K562 (cell line): ENCODE measurements at regions not wholly inside any gene's neighbourhood (a gene's known extent, or its start where the extent isn't known, plus 50 kb on each side); places are given as distances from the start of the nearest gene placed in this dataset.

ENCODE experiments used
- ATAC-seq: fragments of 200-7000 bp; cut with Tn5 transposase; 3 replicates; pipeline ENCODE4 v1.9.1; 2020; ENCODE audit warnings: moderate library complexity
- BruUV-seq: library from RNA; stranded (reverse); fragments of 400-500 nt; replicated peaks from 2 replicates; lab custom pipeline; 2021; lab: Mats Ljungman, UMichigan
- CTCF ChIA-PET: fragments of 300-600 bp; formaldehyde crosslinking; extraction: SDS; loops from one replicate; lab custom pipeline; 2021; ENCODE audit warnings: low intra/inter-chr PET ratio; lab: Yijun Ruan, JAX
- POLR2A ChIA-PET: fragments of 300-600, 350-650 bp; sonication (Branson Sonifier 250); formaldehyde crosslinking; extraction: SDS; loops from one replicate; lab custom pipeline; 2021; ENCODE audit warnings: antibody characterized with exemption, inconsistent platforms; lab: Yijun Ruan, JAX
- DNase-seq, 4 experiments: peaks; one replicate each; pipeline versions ENCODE4 v3.0.0 to v3.0.0-alpha.2; 2011 to 2018; ENCODE audit warnings: low spot score in 3 of 4, mixed read lengths in 3 of 4; ENCODE audit errors: extremely low read depth in 1 of 4
- FAIRE-seq: peaks from 2 replicates; lab custom pipeline; 2011; peaks lifted over from hg19 to GRCh38; lab: Jason Lieb, UNC
- H2AFZ ChIP-seq: 2 replicates; pipeline ENCODE4 v1.6.0; 2011; ENCODE audit warnings: low read depth, low read length, control low read depth, inconsistent platforms
- H3K27ac ChIP-seq: fragments of 200-600 bp; 3 replicates; pipeline ENCODE4 v1.8.0; 2011; ENCODE audit warnings: low read depth, mild to moderate bottlenecking, control low read depth, inconsistent platforms, low read length, moderate library complexity, mixed read lengths; ENCODE audit errors: extremely low read depth
- H3K27me3 ChIP-seq, 2 experiments: fragments of 300-600 bp in 1 of 2; 2 replicates in 1 of 2; 3 replicates in 1 of 2; pipeline versions ENCODE4 v1.6.0 to v1.8.0; 2011; ENCODE audit warnings: inconsistent platforms in 2 of 2, low read length in 2 of 2, mild to moderate bottlenecking in 1 of 2, mixed read lengths in 1 of 2, moderate library complexity in 1 of 2; ENCODE audit not compliant: control insufficient read depth in 2 of 2, insufficient read depth in 2 of 2
- H3K36me3 ChIP-seq: fragments of 300-600 bp; 3 replicates; pipeline ENCODE4 v1.8.0; 2011; ENCODE audit warnings: mild to moderate bottlenecking, low read length, inconsistent platforms; ENCODE audit not compliant: control insufficient read depth, insufficient read depth
- H3K4me1 ChIP-seq, 2 experiments: fragments of 200-600 bp in 1 of 2; replicated peaks in 1 of 2; 2 replicates in 1 of 2; 3 replicates in 1 of 2; pipeline versions ENCODE4 v1.5.1 to v1.8.0; 2011; ENCODE audit warnings: inconsistent platforms in 2 of 2, low read length in 2 of 2, mild to moderate bottlenecking in 1 of 2, mixed read lengths in 1 of 2, moderate library complexity in 1 of 2; ENCODE audit not compliant: control insufficient read depth in 2 of 2, insufficient read depth in 2 of 2
- H3K4me2 ChIP-seq: 2 replicates; pipeline ENCODE4 v1.6.1; 2011; ENCODE audit warnings: low read length, control low read depth, inconsistent platforms, mixed read lengths; ENCODE audit not compliant: insufficient read depth
- H3K4me3 ChIP-seq: fragments of 200-600 bp; sonication (generic), shearing (Covaris generic); 2 replicates; pipeline ENCODE4 v1.5.1; 2016; ENCODE audit warnings: control low read depth, inconsistent platforms
- H3K79me2 ChIP-seq: fragments of 200-600 bp; 3 replicates; pipeline ENCODE4 v1.8.0; 2011; ENCODE audit warnings: low read length, inconsistent platforms; ENCODE audit not compliant: control insufficient read depth, insufficient read depth
- H3K9ac ChIP-seq, 2 experiments: 2 replicates each; pipeline versions ENCODE4 v1.6.0 to v1.6.1; 2011; ENCODE audit warnings: low read depth in 2 of 2, low read length in 2 of 2, control low read depth in 1 of 2, inconsistent platforms in 1 of 2, mild to moderate bottlenecking in 1 of 2, mixed read lengths in 1 of 2; ENCODE audit not compliant: insufficient read depth in 1 of 2
- H3K9me1 ChIP-seq: one replicate; pipeline ENCODE4 v1.6.0; 2011; ENCODE audit warnings: inconsistent platforms, mild to moderate bottlenecking, low read length, moderate library complexity; ENCODE audit not compliant: control insufficient read depth, insufficient read depth
- H3K9me3 ChIP-seq: replicated peaks from 2 replicates; pipeline ENCODE4 v1.5.1; 2011; ENCODE audit warnings: low read depth, low read length, inconsistent platforms; ENCODE audit not compliant: control insufficient read depth, insufficient read depth
- H4K20me1 ChIP-seq: replicated peaks from 2 replicates; pipeline ENCODE4 v1.6.1; 2011; ENCODE audit warnings: low read length, inconsistent platforms, mixed read lengths; ENCODE audit not compliant: control insufficient read depth, insufficient read depth
- CTCFL ChIP-seq: IDR thresholded peaks from 2 replicates; pipeline ENCODE4 v1.6.1; 2011; ENCODE audit warnings: borderline replicate concordance, low read depth, mild to moderate bottlenecking, moderate library complexity, low read length; ENCODE audit not compliant: insufficient read depth, poor library complexity, severe bottlenecking
- HNRNPH1 ChIP-seq: fragments of 200-400 bp; formaldehyde crosslinking; optimal IDR thresholded peaks from 2 replicates; pipeline ENCODE3; 2017; ENCODE audit warnings: low read depth, mild to moderate bottlenecking, low read length, moderate library complexity
- PRMT5 ChIP-seq: sonication (generic); formaldehyde crosslinking; IDR thresholded peaks from 2 replicates; pipeline ENCODE4 v1.5.0; 2020; ENCODE audit warnings: missing genetic modification reagents
- RERE ChIP-seq: sonication (generic); formaldehyde crosslinking; IDR thresholded peaks from 2 replicates; pipeline ENCODE4 v1.8.0; 2023; ENCODE audit warnings: missing genetic modification reagents, mild to moderate bottlenecking, borderline replicate concordance
- ZFP30 ChIP-seq: fragments of 250-450 bp; sonication (Bioruptor Pico); IDR thresholded peaks from 2 replicates; pipeline ENCODE4 v1.8.0; 2022; ENCODE audit warnings: moderate library complexity, mild to moderate bottlenecking, inconsistent platforms, borderline replicate concordance
- WGBS: fragments of 100-300 bp; shearing (Covaris generic); methylation state at CpG from one replicate; pipeline ENCODE4 v1.1.6; 2016; ENCODE audit warnings: low coverage, mixed read lengths; ENCODE audit not compliant: insufficient coverage; ENCODE audit errors: missing lambda C conversion rate; 5-methylcytosine and 5-hydroxymethylcytosine counted together
- in situ Hi-C: fragments of 300-500 bp; cut with MboI; formaldehyde crosslinking; loops from 4 replicates; pipeline ENCODE4 v1.15.0; 2018; ENCODE audit warnings: inconsistent platforms, mixed read lengths
- intact Hi-C: fragments of 100-400 bp; cut with micrococcal nuclease; formaldehyde crosslinking; loops from 2 replicates; pipeline ENCODE4 v1.14.2; 2022

GRCh38 chr20:55242853-55243252 lies 762.5 kb downstream of the CBLN4 start:
- TF ChIP-seq PRMT5 (CRISPR knock-in tag) (no peak), CTCFL (no peak)
- Histone ChIP-seq H3K4me2 (no peak overlapping the region), H3K4me1 (no peaks in the 10 kb centered on the region), H3K27ac (no peak overlapping the region), H2AFZ (no peak overlapping the region), H4K20me1 (no peaks in the 10 kb centered on the region), H3K36me3 (no peaks in the 10 kb centered on the region), H3K4me3 (no peak overlapping the region), H3K9me3 (no peaks in the 10 kb centered on the region), H3K9me1 (no peaks in the 10 kb centered on the region), H3K79me2 (no peaks in the 10 kb centered on the region), H3K27me3 (no peaks in the 10 kb centered on the region), H3K9ac (no peak overlapping the region)
- no peak for DNase-seq
- BruUV-seq: no TSS peak
- in situ Hi-C loops: no loop called here
- POLR2A ChIA-PET: no interaction called here
- intact Hi-C loops: no loop called here
- FAIRE-seq: no peak
- CTCF ChIA-PET: interaction anchor here (0.6 kb wide), 1 partner anchor 42 kb away, joined by 3 read pairs; no protein-coding TSS in a partner anchor
- ATAC-seq: no peak

- intact Hi-C loops: no loop called here
- ChIA-PET CTCF (no interaction called here), POLR2A (no interaction called here)
- Histone ChIP-seq H3K4me3 (no peak overlapping the region), H3K79me2 (no peaks in the 10 kb centered on the region), H3K27ac (no peak overlapping the region), H3K27me3 (no peaks in the 10 kb centered on the region), H3K9me1 (no peaks in the 10 kb centered on the region), H3K36me3 (no peaks in the 10 kb centered on the region), H3K9me3 (no peaks in the 10 kb centered on the region), H3K4me2 (no peak overlapping the region), H2AFZ (no peak overlapping the region), H3K9ac (no peak overlapping the region), H3K4me1 (no peaks in the 10 kb centered on the region), H4K20me1 (no peaks in the 10 kb centered on the region)
- FAIRE-seq (no peak), DNase-seq (no peak), ATAC-seq (no peak)
- in situ Hi-C loops: no loop called here
- WGBS: 0% methylated on average over 1 of the region's 1 CpG
- BruUV-seq: no TSS peak
- no peak for TF ChIP-seq RERE (CRISPR knock-in tag)
- TF ChIP-seq HNRNPH1: no peak
- TF ChIP-seq ZFP30: no peak
Measured at GRCh38 chr20:55239269-55239668, 763.9 kb downstream of the DOK5 start.
